ENCODE measurements at regions not wholly inside any gene's neighbourhood (a gene's known extent, or its start where the extent isn't known, plus 50 kb on each side); places are given as distances from the start of the nearest gene placed in this dataset.
A peak's percentile ranks its signal among the peaks of the same experiment; 100 is the strongest.

DNA sequence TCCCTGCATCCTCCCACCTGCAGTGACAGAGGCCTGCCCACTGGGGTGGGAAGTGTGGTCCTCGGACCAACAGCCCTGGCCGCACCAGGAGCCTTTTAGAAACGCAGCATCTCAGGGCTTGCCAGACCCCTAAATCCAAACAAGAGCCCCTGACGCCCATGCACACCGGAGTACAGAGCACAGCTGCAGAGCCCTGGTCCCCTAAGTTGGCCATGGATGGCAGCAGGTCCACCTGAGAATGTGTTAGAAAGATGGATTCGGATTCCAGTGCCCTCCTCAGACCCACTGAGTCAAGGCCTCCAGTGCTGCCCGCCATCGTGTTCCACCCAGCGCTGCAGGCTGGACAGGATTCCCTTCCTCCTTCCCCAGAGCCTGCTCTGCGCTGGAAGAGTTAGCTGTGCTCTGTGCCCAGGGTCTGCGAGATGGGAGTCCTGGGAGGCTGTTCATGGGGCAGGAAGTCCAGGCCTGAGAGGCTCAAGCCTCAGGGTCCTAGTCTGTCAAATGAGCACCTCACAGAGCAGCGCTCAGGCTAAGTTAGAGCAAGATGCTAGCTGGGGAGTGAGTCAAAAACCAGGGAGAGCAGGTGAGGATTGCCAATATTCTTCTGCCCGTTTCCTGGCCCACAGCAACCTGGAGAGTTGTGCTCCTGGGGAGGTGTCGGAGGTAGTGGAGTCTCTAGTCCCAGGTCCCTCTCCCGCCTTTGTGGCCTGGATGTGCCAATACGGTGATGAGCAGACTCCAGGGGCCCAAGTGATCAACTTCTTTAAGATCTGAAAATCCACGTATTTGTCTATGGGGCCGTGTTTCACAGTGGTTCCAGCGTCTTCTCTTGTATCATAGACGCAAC lies 95.9 kb upstream of the GPR26 start:
- 75 to 83% (median 82%) methylated on average over 14 to 20 of the region's 20 CpGs for WGBS, 5 donors
- no peak for TF ChIP-seq CTCF (IDR thresholded peaks at IDR 0.05)
- TF ChIP-seq EP300 (IDR thresholded peaks at IDR 0.05), result no peak
- no peak for TF ChIP-seq POLR2A (IDR thresholded peaks at IDR 0.05)
- no peak for TF ChIP-seq POLR2AphosphoS5 (IDR thresholded peaks at IDR 0.05)
- Histone ChIP-seq H3K9me3 (no peaks in the 10 kb centered on the region), H3K4me1 (no peaks in the 10 kb centered on the region), H3K4me3 (no peak overlapping the region), H3K27ac (no peak overlapping the region), H3K27me3 (peaks cover 0 to 84% (median 27%) of the 10 kb centered on the region in 3 donors), H3K36me3 (no peaks in the 10 kb centered on the region)
- intact Hi-C loops (cut with DNase I; ENCODE audit: low total_unique reads), result no loop called here
- DNase-seq, result no peak

DNA sequence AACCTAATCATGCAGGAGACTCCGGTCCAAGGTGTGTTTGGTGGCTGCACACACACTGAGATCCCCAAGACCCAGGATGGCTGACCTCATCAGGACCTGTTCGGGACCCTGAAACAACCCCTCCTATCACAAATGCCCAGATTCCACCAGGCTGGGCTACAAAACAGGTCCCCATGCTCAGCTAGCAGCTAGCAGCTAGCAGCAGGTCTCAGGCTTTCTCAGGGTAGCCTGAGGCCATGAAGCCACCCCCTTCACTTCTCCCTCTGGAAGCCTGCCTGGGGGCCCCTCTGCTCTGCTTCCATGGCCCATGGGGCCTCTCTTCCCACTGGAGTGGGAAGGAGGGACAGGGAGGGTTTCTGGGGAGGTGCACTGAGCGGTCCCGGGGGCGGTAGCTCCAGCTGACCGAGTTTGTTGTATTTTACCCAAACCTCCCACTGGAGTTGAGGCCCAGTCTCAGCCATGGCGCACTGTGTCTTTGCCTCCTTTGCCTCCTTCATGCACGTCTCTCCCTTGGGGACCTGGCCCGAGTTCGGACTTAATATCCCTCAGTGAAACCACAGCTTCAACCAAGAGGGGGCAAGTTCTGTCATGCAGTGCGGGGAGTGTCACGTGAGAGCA lies 95.1 kb upstream of the GPR26 start:
- peaks cover 0 to 80% (median 27%) of the 10 kb centered on the region in 3 donors for H3K27me3 ChIP-seq
- no peaks in the 10 kb centered on the region for H3K4me1 ChIP-seq
- no peak overlapping the region for H3K4me3 ChIP-seq
- H3K36me3 ChIP-seq, result no peaks in the 10 kb centered on the region
- peaks cover 0 to 5% (median 0%) of the 10 kb centered on the region in 4 donors for H3K9me3 ChIP-seq
- H3K27ac ChIP-seq, result no peak overlapping the region
- 61 to 79% (median 77%) methylated on average over 11 to 12 of the region's 12 CpGs for WGBS, 5 donors
- DNase-seq, result no peak
- intact Hi-C loops (cut with DNase I; ENCODE audit: low total_unique reads), result no loop called here
- no peak for TF ChIP-seq POLR2AphosphoS5 (IDR thresholded peaks at IDR 0.05)
- no peak for TF ChIP-seq EP300 (IDR thresholded peaks at IDR 0.05)
- no peak for TF ChIP-seq CTCF (IDR thresholded peaks at IDR 0.05)
- no peak for TF ChIP-seq POLR2A (IDR thresholded peaks at IDR 0.05)

DNA sequence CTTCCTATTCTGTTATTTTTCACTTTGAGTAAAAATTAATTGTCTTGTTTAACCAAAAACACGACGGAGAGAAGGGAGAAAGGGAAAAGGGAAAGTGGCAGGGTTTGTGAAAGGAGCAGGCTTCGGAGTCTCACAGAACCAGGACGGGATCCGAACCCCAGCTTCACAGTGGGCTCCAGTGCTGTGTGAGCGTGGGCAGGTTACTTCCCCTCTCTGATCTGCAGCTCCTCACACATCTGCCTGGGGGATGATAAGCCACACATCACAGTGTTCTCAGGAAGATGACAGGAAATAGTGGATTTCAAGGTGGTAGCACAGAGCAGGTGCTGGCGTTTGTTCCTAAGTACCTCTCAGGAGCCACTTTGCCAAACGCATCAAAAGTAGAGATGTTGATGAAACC lies 94.2 kb upstream of the GPR26 start:
- Histone ChIP-seq H3K27ac (no peak overlapping the region), H3K9me3 (peaks cover 0 to 5% (median 0%) of the 10 kb centered on the region in 4 donors), H3K4me1 (no peaks in the 10 kb centered on the region), H3K4me3 (no peak overlapping the region), H3K27me3 (peaks cover 0 to 80% (median 27%) of the 10 kb centered on the region in 3 donors), H3K36me3 (no peaks in the 10 kb centered on the region)
- no peak for DNase-seq
- intact Hi-C loops (cut with DNase I; ENCODE audit: low total_unique reads), result no loop called here
- WGBS, 5 donors, result 72 to 79% (median 75%) methylated on average over 8 of the region's 8 CpGs
- TF ChIP-seq POLR2AphosphoS5 (IDR thresholded peaks at IDR 0.05) (no peak), CTCF (IDR thresholded peaks at IDR 0.05) (no peak), POLR2A (IDR thresholded peaks at IDR 0.05) (no peak), EP300 (IDR thresholded peaks at IDR 0.05) (no peak)

GRCh38 chr10:123573236-123574108 lies 92.7 kb upstream of the GPR26 start:
- no peaks in the 10 kb centered on the region for H3K36me3 ChIP-seq
- peak; percentile 41 to 68 for DNase-seq
- no peak overlapping the region for H3K4me3 ChIP-seq
- H3K27me3 ChIP-seq, result peaks cover 0 to 68% (median 27%) of the 10 kb centered on the region in 3 donors
- TF ChIP-seq EP300 (IDR thresholded peaks at IDR 0.05) (no peak), POLR2A (IDR thresholded peaks at IDR 0.05) (no peak), CTCF (IDR thresholded peaks at IDR 0.05) (peak in 4 of 7 experiments; percentile 23 to 50 (median 38)), POLR2AphosphoS5 (IDR thresholded peaks at IDR 0.05) (no peak)
- intact Hi-C loops (cut with DNase I; ENCODE audit: low total_unique reads), result no loop called here
- H3K9me3 ChIP-seq, result peaks cover 0 to 5% (median 0%) of the 10 kb centered on the region in 4 donors
- 15 to 21% (median 19%) methylated on average over 4 to 9 of the region's 9 CpGs for WGBS, 5 donors
- no peaks in the 10 kb centered on the region for H3K4me1 ChIP-seq
- no peak overlapping the region for H3K27ac ChIP-seq

Measured in stomach (tissue), 8 donors.